Epithelial cell of esophagus (primary cell): ENCODE measurements at regions not wholly inside any gene's neighbourhood (a gene's known extent, or its start where the extent isn't known, plus 50 kb on each side); places are given as distances from the start of the nearest gene placed in this dataset.
A peak's percentile ranks its signal among the peaks of the same experiment; 100 is the strongest.

Experiments
- DNase-seq: peaks from one replicate; pipeline ENCODE4 v3.0.0; 2010; ENCODE audit warnings: low read depth
- H3K4me3 ChIP-seq: 2 replicates; pipeline ENCODE4 v1.5.1; 2011; ENCODE audit warnings: mild to moderate bottlenecking, low read length, control low read depth
- CTCF ChIP-seq: IDR thresholded peaks from 2 replicates; pipeline ENCODE4 v1.5.1; 2011; ENCODE audit warnings: low read depth, mild to moderate bottlenecking, low read length, control low read depth, inconsistent platforms; ENCODE audit not compliant: insufficient read depth; ENCODE audit errors: missing control alignments

DNA sequence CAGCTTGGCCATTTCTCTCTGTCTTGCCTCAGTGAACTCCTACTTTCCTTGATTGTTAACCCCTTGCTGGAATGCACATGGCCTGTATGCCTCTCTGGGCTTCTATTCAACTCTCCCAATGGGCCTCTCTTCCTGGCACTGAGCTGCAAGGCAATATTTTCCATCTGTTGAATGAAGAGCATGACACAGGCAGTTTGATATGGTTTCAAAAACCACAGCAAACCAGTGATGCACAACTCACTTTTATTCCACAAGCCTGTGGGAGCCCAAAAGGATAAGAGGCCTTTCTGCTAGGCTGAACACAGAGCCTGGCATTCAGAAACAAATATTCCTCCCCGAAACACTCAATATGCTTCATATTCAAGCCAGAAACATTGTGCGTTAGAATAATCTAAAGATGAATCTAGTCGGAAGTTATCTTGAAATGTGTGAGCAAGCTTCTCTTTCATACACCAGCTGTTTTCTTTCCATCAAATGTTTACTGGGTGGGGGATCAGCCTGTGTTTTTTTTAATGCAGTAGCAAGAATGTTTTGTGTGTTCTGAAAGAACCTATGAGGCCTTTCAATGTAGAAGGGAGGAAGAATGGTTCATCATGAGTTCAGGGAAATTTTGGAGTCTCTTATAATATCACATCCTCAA is 443.1 kb upstream of the SPRY2 start:
- no peak for TF ChIP-seq CTCF
- DNase-seq: no peak
- no peak overlapping the region for H3K4me3 ChIP-seq

DNA sequence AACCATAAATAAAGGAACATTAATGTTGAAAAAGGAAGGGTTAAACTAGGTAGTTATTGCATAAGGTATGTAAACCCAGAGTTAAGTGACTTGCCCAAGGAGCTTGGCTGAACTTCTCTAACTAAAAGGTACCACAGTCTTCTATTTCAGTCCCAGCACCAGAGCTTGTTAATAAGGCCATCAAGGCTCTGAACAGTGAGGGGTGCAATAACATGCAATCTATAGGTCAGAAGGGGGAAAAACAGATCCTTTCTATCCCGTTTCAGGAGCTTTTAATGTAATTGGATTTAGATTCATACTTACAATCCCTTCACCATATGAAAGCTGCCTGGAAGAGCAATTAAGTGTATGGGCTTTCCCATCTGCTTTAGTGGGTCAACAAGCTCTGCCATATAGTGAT is 441.5 kb upstream of the SPRY2 start:
- no peak overlapping the region for H3K4me3 ChIP-seq
- no peak for DNase-seq
- no peak for TF ChIP-seq CTCF

- no peak for TF ChIP-seq CTCF
- DNase-seq: peak; percentile 95
- no peak overlapping the region for H3K4me3 ChIP-seq
Observed at GRCh38 chr13:80778297-80778696, 437.4 kb upstream of the SPRY2 start.

GRCh38 chr13:80757694-80758093 is 416.8 kb upstream of the SPRY2 start:
- no peak overlapping the region for H3K4me3 ChIP-seq
- no peak for TF ChIP-seq CTCF
- no peak for DNase-seq

GRCh38 chr13:80755910-80756309 is 415.0 kb upstream of the SPRY2 start:
- DNase-seq: no peak
- TF ChIP-seq CTCF: no peak
- no peak overlapping the region for H3K4me3 ChIP-seq

DNA sequence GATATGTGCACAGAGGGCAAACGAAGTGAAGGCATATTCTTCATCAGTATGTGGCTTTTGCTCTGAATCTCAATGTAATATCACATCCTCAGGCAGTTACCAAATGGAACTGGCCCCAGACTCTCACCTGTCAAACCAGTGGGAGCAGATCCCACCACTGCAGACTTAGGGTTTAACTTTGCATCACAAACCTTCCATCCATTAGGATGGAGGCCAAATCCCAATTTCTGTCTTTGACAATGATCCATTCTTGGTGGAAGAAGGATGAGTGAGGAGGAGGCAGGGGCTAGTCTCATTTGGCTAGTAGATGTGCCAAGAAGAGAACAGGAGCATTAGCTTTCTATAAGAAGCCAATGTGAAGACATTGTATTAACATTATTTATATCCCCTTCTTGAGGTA is 413.5 kb upstream of the SPRY2 start:
- no peak for DNase-seq
- TF ChIP-seq CTCF: no peak
- H3K4me3 ChIP-seq: no peak overlapping the region

- H3K4me3 ChIP-seq: no peak overlapping the region
- no peak for TF ChIP-seq CTCF
- DNase-seq: no peak
Observed at GRCh38 chr13:80753866-80754265, 412.9 kb upstream of the SPRY2 start.
